ACC112 (cell line): ENCODE measurements at regions not wholly inside any gene's neighbourhood (a gene's known extent, or its start where the extent isn't known, plus 50 kb on each side); places are given as distances from the start of the nearest gene placed in this dataset.
"Not testable (repeated sequence)": the region's sequence is repeated elsewhere in the genome, so short reads cannot be mapped to it uniquely, and the experiment has no call there.

Experiments used
- H2AFZ ChIP-seq: fragments of 200-600 bp; sonication (generic); one replicate; pipeline ENCODE4 v1.6.0; 2017; ENCODE audit warnings: antibody characterized with exemption, low read length; ENCODE audit not compliant: unreplicated experiment
- H3K27ac ChIP-seq: fragments of 200-600 bp; sonication (generic); 2 replicates; pipeline ENCODE4 v1.5.1; 2014; ENCODE audit warnings: low read depth, mild to moderate bottlenecking, antibody characterized with exemption, low read length, moderate library complexity
- H3K27me3 ChIP-seq: fragments of 200-600 bp; sonication (generic); 2 replicates; pipeline ENCODE4 v1.6.1; 2014; ENCODE audit warnings: mild to moderate bottlenecking, antibody characterized with exemption, low read length, moderate library complexity, mixed read lengths; ENCODE audit not compliant: insufficient read depth
- H3K36me3 ChIP-seq: fragments of 200-600 bp; sonication (generic); 2 replicates; pipeline ENCODE4 v1.6.1; 2016; ENCODE audit warnings: mild to moderate bottlenecking, antibody characterized with exemption, low read length, moderate library complexity, mixed read lengths; ENCODE audit not compliant: insufficient read depth
- H3K4me1 ChIP-seq: fragments of 200-600 bp; sonication (generic); one replicate; pipeline ENCODE4 v1.6.1; 2016; ENCODE audit warnings: low read length, mixed read lengths; ENCODE audit not compliant: insufficient read depth, unreplicated experiment, control insufficient read depth
- H3K4me3 ChIP-seq: fragments of 200-600 bp; sonication (generic); 2 replicates; pipeline ENCODE4 v1.5.1; 2014; ENCODE audit warnings: mild to moderate bottlenecking, low read depth, low read length
- H3K79me2 ChIP-seq: fragments of 200-600 bp; sonication (generic); one replicate; pipeline ENCODE4 v1.6.0; 2016; ENCODE audit warnings: low read length; ENCODE audit not compliant: control insufficient read depth, unreplicated experiment, insufficient read depth

GRCh38 chr3:70471464-70472342 lies 159.3 kb upstream of the MDFIC2 start:
- Histone ChIP-seq H2AFZ (no peak overlapping the region), H3K4me1 (no peaks in the 10 kb centered on the region), H3K27ac (no peak overlapping the region), H3K27me3 (peaks cover 16% of the 10 kb centered on the region; the same call in 1 of the 2 replicates), H3K36me3 (no peaks in the 10 kb centered on the region), H3K79me2 (no peaks in the 10 kb centered on the region), H3K4me3 (no peak overlapping the region)

GRCh38 chr3:70466096-70466495 lies 153.7 kb upstream of the MDFIC2 start:
- Histone ChIP-seq H3K27me3 (peaks cover 37% of the 10 kb centered on the region), H3K79me2 (no peaks in the 10 kb centered on the region), H3K4me1 (no peaks in the 10 kb centered on the region), H3K27ac (no peak overlapping the region), H3K36me3 (no peaks in the 10 kb centered on the region), H2AFZ (no peak overlapping the region), H3K4me3 (no peak overlapping the region)

- Histone ChIP-seq H3K79me2 (no peaks in the 10 kb centered on the region), H2AFZ (no peak overlapping the region), H3K4me1 (no peaks in the 10 kb centered on the region), H3K4me3 (no peak overlapping the region), H3K27ac (no peak overlapping the region), H3K27me3 (peaks cover 35% of the 10 kb centered on the region), H3K36me3 (no peaks in the 10 kb centered on the region)
Observed at GRCh38 chr3:70464876-70465275, 152.4 kb upstream of the MDFIC2 start.

- no peak overlapping the region for H3K27ac ChIP-seq
- no peak overlapping the region for H3K4me3 ChIP-seq
- no peaks in the 10 kb centered on the region for H3K79me2 ChIP-seq
- no peaks in the 10 kb centered on the region for H3K36me3 ChIP-seq
- H3K27me3 ChIP-seq: peaks cover 35% of the 10 kb centered on the region
- no peaks in the 10 kb centered on the region for H3K4me1 ChIP-seq
- H2AFZ ChIP-seq: no peak overlapping the region
Observed at GRCh38 chr3:70464465-70464864, 152.0 kb upstream of the MDFIC2 start.

- not testable (repeated sequence) for H3K4me3 ChIP-seq, H2AFZ ChIP-seq, H3K36me3 ChIP-seq, H3K4me1 ChIP-seq, H3K27me3 ChIP-seq, H3K27ac ChIP-seq, H3K79me2 ChIP-seq
Observed at GRCh38 chr3:70450220-70450619, 137.8 kb upstream of the MDFIC2 start.

- H3K27ac ChIP-seq, H3K79me2 ChIP-seq, H3K4me3 ChIP-seq, H2AFZ ChIP-seq, H3K4me1 ChIP-seq, H3K27me3 ChIP-seq, H3K36me3 ChIP-seq: not testable (repeated sequence)
Observed at GRCh38 chr3:70435422-70435821, 123.0 kb upstream of the MDFIC2 start.

- Histone ChIP-seq H3K4me3 (no peak overlapping the region), H3K27me3 (no peaks in the 10 kb centered on the region), H3K79me2 (no peaks in the 10 kb centered on the region), H3K36me3 (no peaks in the 10 kb centered on the region), H3K27ac (no peak overlapping the region), H3K4me1 (no peaks in the 10 kb centered on the region), H2AFZ (no peak overlapping the region)
Observed at GRCh38 chr3:70433091-70433490, 120.7 kb upstream of the MDFIC2 start.

GRCh38 chr3:70431911-70432310 lies 119.5 kb upstream of the MDFIC2 start:
- H3K79me2 ChIP-seq: no peaks in the 10 kb centered on the region
- no peak overlapping the region for H2AFZ ChIP-seq
- no peak overlapping the region for H3K27ac ChIP-seq

GRCh38 chr3:70426071-70426470 lies 113.6 kb upstream of the MDFIC2 start:
- no peaks in the 10 kb centered on the region for H3K4me1 ChIP-seq
- H3K79me2 ChIP-seq: no peaks in the 10 kb centered on the region
- H3K27ac ChIP-seq: no peak overlapping the region
- no peak overlapping the region for H2AFZ ChIP-seq
- no peak overlapping the region for H3K4me3 ChIP-seq
- no peaks in the 10 kb centered on the region for H3K36me3 ChIP-seq
- H3K27me3 ChIP-seq: no peaks in the 10 kb centered on the region

More at GRCh38 chr3:70431911-70432310, 119.5 kb upstream of the MDFIC2 start:
- H3K4me1 ChIP-seq: no peaks in the 10 kb centered on the region
- H3K36me3 ChIP-seq: no peaks in the 10 kb centered on the region
- no peak overlapping the region for H3K4me3 ChIP-seq
- H3K27me3 ChIP-seq: no peaks in the 10 kb centered on the region

- no peaks in the 10 kb centered on the region for H3K27me3 ChIP-seq
- no peaks in the 10 kb centered on the region for H3K4me1 ChIP-seq
- H3K36me3 ChIP-seq: no peaks in the 10 kb centered on the region
- no peaks in the 10 kb centered on the region for H3K79me2 ChIP-seq
- no peak overlapping the region for H3K27ac ChIP-seq
- H3K4me3 ChIP-seq: no peak overlapping the region
- no peak overlapping the region for H2AFZ ChIP-seq
Observed at GRCh38 chr3:70421506-70421905, 109.1 kb upstream of the MDFIC2 start.

GRCh38 chr3:70409018-70409417 lies 96.6 kb upstream of the MDFIC2 start:
- Histone ChIP-seq H3K4me3 (no peak overlapping the region), H2AFZ (no peak overlapping the region), H3K36me3 (no peaks in the 10 kb centered on the region), H3K27me3 (no peaks in the 10 kb centered on the region), H3K27ac (no peak overlapping the region), H3K4me1 (no peaks in the 10 kb centered on the region), H3K79me2 (no peaks in the 10 kb centered on the region)
